Psoas muscle (tissue), 7 donors: ENCODE measurements at regions not wholly inside any gene's neighbourhood (a gene's known extent, or its start where the extent isn't known, plus 50 kb on each side); places are given as distances from the start of the nearest gene placed in this dataset.

ENCODE experiments used
- ATAC-seq, 4 donors: fragments of 200-7000 bp; cut with Tn5 transposase; one replicate each; pipeline ENCODE4 v1.9.1; 2020; ENCODE audit warnings: moderate library complexity in 3 of 4, mild to moderate bottlenecking in 2 of 4
- DNase-seq, 2 donors: peaks; one replicate each; pipeline ENCODE4 v3.0.0-alpha.2; 2020
- H3K27ac ChIP-seq: fragments of 200-600 bp; one replicate; pipeline ENCODE4 v1.8.0; 2022
- H3K27me3 ChIP-seq, 3 donors: fragments of 200-600 bp in 1 of 3; one replicate each; pipeline versions ENCODE4 v1.6.1 to v1.8.0; 2013 to 2022; ENCODE audit warnings: low read length in 2 of 3, mild to moderate bottlenecking in 2 of 3, moderate library complexity in 1 of 3; ENCODE audit not compliant: insufficient read depth in 3 of 3
- H3K36me3 ChIP-seq, 2 donors: fragments of 200-600 bp in 1 of 2; one replicate each; pipeline versions ENCODE4 v1.6.1 to v1.8.0; 2013 to 2022; ENCODE audit warnings: low read depth in 1 of 2, mild to moderate bottlenecking in 1 of 2, moderate library complexity in 1 of 2; ENCODE audit not compliant: insufficient read depth in 1 of 2
- H3K4me1 ChIP-seq: fragments of 200-600 bp; one replicate; pipeline ENCODE4 v1.8.0; 2022
- H3K4me3 ChIP-seq: fragments of 200-600 bp; one replicate; pipeline ENCODE4 v1.8.0; 2022; ENCODE audit warnings: mild to moderate bottlenecking
- H3K9me3 ChIP-seq: fragments of 200-600 bp; one replicate; pipeline ENCODE4 v1.8.0; 2022
- WGBS, 3 donors: extraction: QIAGEN DNeasy Blood & Tissue Kit; methylation state at CpG; one replicate each; pipeline versions ENCODE4 v1.1.6 to v1.1.7; 2013; 5-methylcytosine and 5-hydroxymethylcytosine counted together
- intact Hi-C, 2 donors: fragments of 100-400 bp; cut with DNase I; formaldehyde crosslinking; loops; one replicate each; pipeline versions ENCODE4 v1.11.0 to v1.14.2; 2022
- TF ChIP-seq, protein P1 (sequence below): fragments of 200-600 bp; IDR thresholded peaks from one replicate; pipeline ENCODE4 v1.8.0; 2022; ENCODE audit warnings: antibody characterized with exemption
- donor health status: healthy with polysubstance abuse.
- donor health status: DM: no; HTN: no; CAD: no; lungs with moderate emphysema.
- donor health status: Bipolar disorder and iron deficiency.
- donor health status: healthy.
- donor health status: DM: yes; HTN: yes; CAD: no.
- donor health status: DM: no; HTN: no; CAD: no.
- donor health status: DM: yes; HTN: yes; CAD: no.

DNA sequence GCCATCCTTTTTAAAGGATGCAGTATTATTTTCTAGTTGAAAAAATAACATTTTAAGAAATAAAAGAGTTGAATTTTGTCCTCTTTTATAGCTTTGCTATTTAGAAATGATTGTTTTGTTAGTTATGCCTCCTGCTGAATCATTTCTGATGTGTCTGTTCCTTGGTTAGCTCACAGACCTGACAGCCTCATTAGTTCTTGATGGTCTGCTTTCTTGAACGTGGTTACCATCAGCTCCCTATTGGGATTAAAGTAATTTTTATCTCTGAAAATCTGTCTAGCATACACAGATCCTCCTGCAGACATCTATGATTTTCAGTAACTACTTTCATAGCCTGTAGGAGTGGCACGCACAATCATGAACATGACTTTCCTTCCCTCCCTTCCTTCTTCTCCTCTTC is 447.6 kb upstream of the B3GALT2 start:
- Histone ChIP-seq H3K36me3 (no peaks in the 10 kb centered on the region), H3K27me3 (no peaks in the 10 kb centered on the region), H3K27ac (no peak overlapping the region), H3K9me3 (no peaks in the 10 kb centered on the region), H3K4me3 (no peak overlapping the region), H3K4me1 (no peaks in the 10 kb centered on the region)
- WGBS, 3 donors, result 42 to 70% (median 54%) methylated on average over 2 of the region's 2 CpGs
- TF ChIP-seq, protein P1, sequence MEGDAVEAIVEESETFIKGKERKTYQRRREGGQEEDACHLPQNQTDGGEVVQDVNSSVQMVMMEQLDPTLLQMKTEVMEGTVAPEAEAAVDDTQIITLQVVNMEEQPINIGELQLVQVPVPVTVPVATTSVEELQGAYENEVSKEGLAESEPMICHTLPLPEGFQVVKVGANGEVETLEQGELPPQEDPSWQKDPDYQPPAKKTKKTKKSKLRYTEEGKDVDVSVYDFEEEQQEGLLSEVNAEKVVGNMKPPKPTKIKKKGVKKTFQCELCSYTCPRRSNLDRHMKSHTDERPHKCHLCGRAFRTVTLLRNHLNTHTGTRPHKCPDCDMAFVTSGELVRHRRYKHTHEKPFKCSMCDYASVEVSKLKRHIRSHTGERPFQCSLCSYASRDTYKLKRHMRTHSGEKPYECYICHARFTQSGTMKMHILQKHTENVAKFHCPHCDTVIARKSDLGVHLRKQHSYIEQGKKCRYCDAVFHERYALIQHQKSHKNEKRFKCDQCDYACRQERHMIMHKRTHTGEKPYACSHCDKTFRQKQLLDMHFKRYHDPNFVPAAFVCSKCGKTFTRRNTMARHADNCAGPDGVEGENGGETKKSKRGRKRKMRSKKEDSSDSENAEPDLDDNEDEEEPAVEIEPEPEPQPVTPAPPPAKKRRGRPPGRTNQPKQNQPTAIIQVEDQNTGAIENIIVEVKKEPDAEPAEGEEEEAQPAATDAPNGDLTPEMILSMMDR, result no peak
- intact Hi-C loops, result no loop called here
- no peak for ATAC-seq
- no peak for DNase-seq

DNA sequence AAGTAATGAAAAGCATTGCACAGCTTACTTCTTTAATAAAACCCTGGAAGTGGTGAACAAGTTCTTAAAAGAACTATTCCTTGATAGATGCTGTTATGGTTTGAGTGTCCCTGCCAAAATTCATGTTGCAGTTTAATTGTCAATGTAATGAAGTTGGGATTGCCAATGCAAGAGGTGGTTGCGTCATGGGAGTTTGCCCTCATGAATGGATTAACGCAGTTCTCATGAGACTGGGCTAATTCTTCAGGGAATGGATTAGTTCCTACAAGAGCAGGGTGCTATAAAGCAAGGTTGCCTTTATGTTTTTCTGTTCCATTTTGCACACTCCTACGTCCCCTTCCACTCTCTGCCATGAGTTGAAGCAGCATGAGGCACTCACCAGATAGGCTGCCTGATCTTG is 446.7 kb upstream of the B3GALT2 start:
- TF ChIP-seq, protein P1, result no peak
- Histone ChIP-seq H3K4me1 (no peaks in the 10 kb centered on the region), H3K4me3 (no peak overlapping the region), H3K36me3 (no peaks in the 10 kb centered on the region), H3K27ac (no peak overlapping the region), H3K27me3 (no peaks in the 10 kb centered on the region), H3K9me3 (no peaks in the 10 kb centered on the region)
- intact Hi-C loops, result no loop called here
- no peak for DNase-seq
- WGBS, 3 donors, result 79 to 85% (median 83%) methylated on average over 3 of the region's 3 CpGs
- no peak for ATAC-seq

DNA sequence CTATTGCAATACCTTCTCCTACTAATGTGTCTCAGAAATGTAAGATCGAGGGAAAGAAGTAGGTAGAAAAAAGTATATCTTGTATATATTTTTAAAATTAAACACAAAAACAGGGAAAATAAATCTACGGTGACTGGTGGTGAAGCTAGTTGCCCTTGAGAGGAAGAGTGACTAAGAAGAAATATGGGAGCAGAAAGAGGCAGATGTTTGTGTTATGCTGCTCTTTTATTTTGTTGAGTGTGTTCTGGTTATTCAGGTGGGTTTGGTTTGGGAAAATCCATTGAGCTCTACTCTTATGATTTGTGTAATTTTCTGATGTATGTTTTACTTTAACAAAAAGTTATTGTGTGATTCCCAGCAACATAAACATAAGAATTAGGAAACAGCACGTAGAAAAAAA is 444.9 kb upstream of the B3GALT2 start:
- Histone ChIP-seq H3K4me1 (no peaks in the 10 kb centered on the region), H3K36me3 (no peaks in the 10 kb centered on the region), H3K9me3 (no peaks in the 10 kb centered on the region), H3K27ac (no peak overlapping the region), H3K27me3 (no peaks in the 10 kb centered on the region), H3K4me3 (no peak overlapping the region)
- no peak for ATAC-seq
- TF ChIP-seq, protein P1, result no peak
- no peak for DNase-seq
- intact Hi-C loops, result no loop called here
- 84 to 88% (median 88%) methylated on average over 3 of the region's 3 CpGs for WGBS, 3 donors

DNA sequence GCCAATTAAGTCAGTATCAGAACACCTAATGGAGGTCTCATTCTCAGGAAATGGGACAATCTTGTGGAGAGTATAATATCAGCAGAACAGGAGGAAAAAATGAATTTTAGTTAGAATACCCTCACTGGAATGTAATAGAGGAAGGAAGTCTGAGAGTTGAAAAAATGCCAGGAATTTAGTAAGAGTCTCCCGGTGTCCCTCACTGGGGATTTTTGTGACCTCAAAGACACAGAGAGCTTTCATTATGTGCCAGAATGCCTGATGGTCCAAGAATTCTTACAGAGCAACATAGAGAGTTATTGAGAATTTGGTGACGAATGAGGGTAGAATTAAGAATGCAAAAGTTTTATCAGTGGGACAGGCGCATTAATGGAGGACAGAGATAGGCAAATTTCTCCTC is 443.5 kb upstream of the B3GALT2 start:
- 31 to 32% (median 31%) methylated on average over 3 of the region's 3 CpGs for WGBS, 3 donors
- no peak overlapping the region for H3K4me3 ChIP-seq
- no peaks in the 10 kb centered on the region for H3K9me3 ChIP-seq
- H3K36me3 ChIP-seq, result no peaks in the 10 kb centered on the region
- H3K27ac ChIP-seq, result no peak overlapping the region
- H3K4me1 ChIP-seq, result no peaks in the 10 kb centered on the region
- no peaks in the 10 kb centered on the region for H3K27me3 ChIP-seq
- ATAC-seq, result no peak
- no peak for DNase-seq
- intact Hi-C loops, result no loop called here
- TF ChIP-seq, protein P1, result no peak

DNA sequence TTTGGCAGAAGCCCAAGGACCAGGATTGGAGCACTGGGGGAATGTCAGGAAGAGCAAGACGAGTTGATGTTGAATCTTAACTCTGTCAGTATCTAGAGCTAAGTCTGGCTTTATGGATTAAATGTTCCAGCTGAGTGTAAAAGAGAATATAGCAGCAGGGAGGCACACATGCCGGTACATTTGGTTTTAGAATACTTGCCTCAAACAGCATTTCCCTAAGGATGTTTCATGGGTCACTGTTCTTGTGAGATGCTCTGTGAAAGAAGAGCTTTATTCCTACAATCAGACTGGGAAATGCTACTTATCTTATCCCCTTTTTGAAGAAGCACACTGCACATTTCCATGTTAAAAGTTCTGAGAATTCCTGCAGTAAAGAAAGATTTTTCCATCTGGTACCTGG is 440.3 kb upstream of the B3GALT2 start:
- no peaks in the 10 kb centered on the region for H3K4me1 ChIP-seq
- WGBS, 3 donors, result 38 to 47% (median 46%) methylated on average over 2 of the region's 2 CpGs
- no peak overlapping the region for H3K4me3 ChIP-seq
- TF ChIP-seq, protein P1, result no peak
- ATAC-seq (no peak), DNase-seq (no peak)
- no peaks in the 10 kb centered on the region for H3K9me3 ChIP-seq
- H3K27me3 ChIP-seq, result no peaks in the 10 kb centered on the region
- H3K27ac ChIP-seq, result no peak overlapping the region
- intact Hi-C loops, result no loop called here
- no peaks in the 10 kb centered on the region for H3K36me3 ChIP-seq
